CD4-positive, alpha-beta memory T cell (primary cell): ENCODE measurements at regions not wholly inside any gene's neighbourhood (a gene's known extent, or its start where the extent isn't known, plus 50 kb on each side); places are given as distances from the start of the nearest gene placed in this dataset.

Experiments
- CTCF ChIA-PET: fragments of 350-600 bp; sonication (Branson Sonifier 250); formaldehyde crosslinking; loops from one replicate; lab custom pipeline; 2021; ENCODE audit warnings: inconsistent platforms; ENCODE audit not compliant: partially characterized antibody; lab: Charles Lee
- POLR2A ChIA-PET: fragments of 350-600 bp; sonication (Branson Sonifier 250); formaldehyde crosslinking; loops from one replicate; lab custom pipeline; 2021; ENCODE audit not compliant: partially characterized antibody; lab: Charles Lee
- DNase-seq, 5 donors: peaks; one replicate each; pipeline versions ENCODE4 v3.0.0 to v3.0.0-alpha.2; 2020 to 2022; ENCODE audit warnings: mixed read lengths in 1 of 5
- H3K27ac ChIP-seq: one replicate; pipeline ENCODE4 v1.7.0; 2013; ENCODE audit warnings: low read depth, low read length
- H3K27me3 ChIP-seq: 2 replicates; pipeline ENCODE4 v1.7.0; 2013; ENCODE audit warnings: mild to moderate bottlenecking, low read length, moderate library complexity; ENCODE audit not compliant: insufficient read depth
- H3K36me3 ChIP-seq: 2 replicates; pipeline ENCODE4 v1.7.0; 2013; ENCODE audit warnings: mild to moderate bottlenecking, low read length, moderate library complexity; ENCODE audit not compliant: insufficient read depth
- H3K4me1 ChIP-seq: 2 replicates; pipeline ENCODE4 v1.7.0; 2013; ENCODE audit warnings: mild to moderate bottlenecking, low read length, moderate library complexity; ENCODE audit not compliant: insufficient read depth
- H3K4me3 ChIP-seq, 2 donors: one replicate each; pipeline ENCODE4 v1.7.0; 2013; ENCODE audit warnings: low read length in 2 of 2, mild to moderate bottlenecking in 1 of 2
- H3K9me3 ChIP-seq, 2 donors: one replicate each; pipeline ENCODE4 v1.7.0; 2013; ENCODE audit warnings: low read length in 2 of 2, control low read depth in 1 of 2; ENCODE audit not compliant: control insufficient read depth in 1 of 2
- H3K27ac Mint-ChIP-seq, 7 donors: one replicate each; pipeline ENCODE4 v1.8.0; 2020 to 2021; ENCODE audit warnings: mixed read lengths in 7 of 7, mild to moderate bottlenecking in 6 of 7, inconsistent platforms in 3 of 7, moderate library complexity in 3 of 7
- H3K27me3 Mint-ChIP-seq, 2 donors: one replicate each; pipeline ENCODE4 v1.8.0; 2020 to 2021; ENCODE audit warnings: mixed read lengths in 2 of 2
- H3K36me3 Mint-ChIP-seq, 2 donors: one replicate each; pipeline ENCODE4 v1.8.0; 2020 to 2021; ENCODE audit warnings: mixed read lengths in 2 of 2, inconsistent platforms in 1 of 2, mild to moderate bottlenecking in 1 of 2
- H3K4me1 Mint-ChIP-seq, 4 donors: one replicate each; pipeline ENCODE4 v1.8.0; 2020 to 2021; ENCODE audit warnings: mixed read lengths in 4 of 4, mild to moderate bottlenecking in 1 of 4
- H3K4me3 Mint-ChIP-seq, 8 donors: one replicate each; pipeline ENCODE4 v1.8.0; 2020 to 2021; ENCODE audit warnings: mixed read lengths in 8 of 8, mild to moderate bottlenecking in 7 of 8, moderate library complexity in 6 of 8, inconsistent platforms in 3 of 8
- H3K9me3 Mint-ChIP-seq, 8 donors: one replicate each; pipeline ENCODE4 v1.8.0; 2020 to 2021; ENCODE audit warnings: mixed read lengths in 8 of 8, mild to moderate bottlenecking in 5 of 8, inconsistent platforms in 3 of 8, moderate library complexity in 1 of 8
- intact Hi-C: fragments of 100-400 bp; cut with micrococcal nuclease; formaldehyde crosslinking; loops from one replicate; pipeline ENCODE4 v1.15.1; 2023

DNA sequence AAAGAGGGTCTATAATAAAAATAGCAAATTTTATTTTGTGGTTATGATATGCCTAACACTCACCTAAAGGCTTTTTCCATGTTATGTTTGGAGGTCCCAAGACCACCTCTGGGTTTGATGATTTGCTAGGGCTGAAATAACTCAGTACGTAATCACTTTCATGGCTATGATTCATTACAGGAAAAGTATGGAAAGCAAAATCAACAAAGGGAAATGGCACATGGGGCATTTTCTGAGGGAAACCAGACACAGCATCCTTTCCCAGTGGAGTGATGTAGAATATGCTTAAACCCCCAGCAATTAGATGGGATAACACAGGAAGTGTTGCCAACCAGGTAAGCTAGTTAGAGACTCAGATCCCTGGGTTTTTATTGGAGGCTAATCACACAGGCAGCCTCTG lies 701.6 kb upstream of the CBLB start:
- POLR2A ChIA-PET = no interaction called here
- no peak for DNase-seq
- intact Hi-C loops = no loop called here

DNA sequence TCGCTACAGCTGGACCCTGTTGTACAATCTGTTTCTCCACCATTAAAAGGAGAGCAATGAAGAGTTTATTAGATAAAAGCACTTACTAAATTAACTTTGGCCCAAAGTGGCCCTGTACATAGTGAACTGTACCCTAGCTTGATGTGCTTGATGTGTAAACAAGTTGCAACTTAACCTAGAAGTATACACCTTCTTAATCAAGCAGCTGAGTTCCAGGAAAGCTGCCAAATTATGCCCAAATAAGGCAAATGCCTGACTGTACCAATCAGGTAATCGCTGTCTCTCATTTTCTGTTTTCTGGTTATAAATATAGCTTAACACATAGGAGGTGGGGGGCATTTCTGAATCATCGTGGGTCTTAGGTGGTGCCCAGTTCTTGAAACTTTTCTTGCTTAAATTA lies 704.8 kb upstream of the CBLB start:
- no peaks in the 10 kb centered on the region for H3K4me1 Mint-ChIP-seq
- Histone ChIP-seq H3K4me3 (no peak overlapping the region), H3K27me3 (no peaks in the 10 kb centered on the region), H3K9me3 (no peaks in the 10 kb centered on the region), H3K27ac (no peak overlapping the region), H3K4me1 (no peaks in the 10 kb centered on the region), H3K36me3 (no peaks in the 10 kb centered on the region)
- no peaks in the 10 kb centered on the region for H3K9me3 Mint-ChIP-seq
- H3K4me3 Mint-ChIP-seq = no peak overlapping the region
- ChIA-PET POLR2A (no interaction called here), CTCF (interaction anchor here (1.1 kb wide), 1 partner anchor 37 kb away, joined by 3 read pairs; no protein-coding TSS in a partner anchor)
- no peak overlapping the region for H3K27ac Mint-ChIP-seq
- no peak for DNase-seq
- H3K27me3 Mint-ChIP-seq = no peaks in the 10 kb centered on the region
- intact Hi-C loops = no loop called here
- no peaks in the 10 kb centered on the region for H3K36me3 Mint-ChIP-seq

More for the DNA sequence above, 701.6 kb upstream of the CBLB start:
- Mint-ChIP-seq H3K9me3 (no peaks in the 10 kb centered on the region), H3K36me3 (no peaks in the 10 kb centered on the region), H3K27ac (no peak overlapping the region), H3K4me1 (no peaks in the 10 kb centered on the region), H3K4me3 (no peak overlapping the region), H3K27me3 (no peaks in the 10 kb centered on the region)
- Histone ChIP-seq H3K27ac (no peak overlapping the region), H3K36me3 (no peaks in the 10 kb centered on the region), H3K27me3 (no peaks in the 10 kb centered on the region), H3K4me3 (no peak overlapping the region), H3K4me1 (no peaks in the 10 kb centered on the region), H3K9me3 (no peaks in the 10 kb centered on the region)
- CTCF ChIA-PET = no interaction called here

DNA sequence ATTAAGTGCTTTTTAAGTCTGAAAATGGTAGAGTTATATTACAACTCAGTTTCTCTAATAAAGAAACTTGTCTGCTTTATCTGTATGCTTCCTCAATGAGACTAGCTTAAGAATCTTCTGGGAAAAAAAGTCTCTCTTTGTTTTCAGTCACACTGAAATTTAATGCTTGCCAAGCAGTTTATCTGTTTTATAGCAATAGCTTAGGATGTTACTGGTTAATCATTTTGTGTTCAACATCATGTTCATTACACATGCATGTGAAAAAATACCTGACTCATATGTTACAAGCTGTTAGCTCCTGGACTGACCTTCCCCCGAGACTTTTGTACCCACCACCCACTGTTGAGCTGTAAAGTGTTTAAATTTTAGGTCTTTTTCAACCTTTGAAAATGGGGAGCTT lies 706.2 kb upstream of the CBLB start:
- Mint-ChIP-seq H3K9me3 (no peaks in the 10 kb centered on the region), H3K27me3 (no peaks in the 10 kb centered on the region), H3K4me3 (no peak overlapping the region), H3K27ac (no peak overlapping the region), H3K36me3 (no peaks in the 10 kb centered on the region), H3K4me1 (no peaks in the 10 kb centered on the region)
- no peak overlapping the region for H3K4me3 ChIP-seq
- ChIA-PET POLR2A (no interaction called here), CTCF (no interaction called here)
- no peaks in the 10 kb centered on the region for H3K36me3 ChIP-seq
- DNase-seq = no peak
- no peaks in the 10 kb centered on the region for H3K9me3 ChIP-seq
- H3K27me3 ChIP-seq = no peaks in the 10 kb centered on the region
- H3K27ac ChIP-seq = no peak overlapping the region
- no peaks in the 10 kb centered on the region for H3K4me1 ChIP-seq
- intact Hi-C loops = no loop called here

DNA sequence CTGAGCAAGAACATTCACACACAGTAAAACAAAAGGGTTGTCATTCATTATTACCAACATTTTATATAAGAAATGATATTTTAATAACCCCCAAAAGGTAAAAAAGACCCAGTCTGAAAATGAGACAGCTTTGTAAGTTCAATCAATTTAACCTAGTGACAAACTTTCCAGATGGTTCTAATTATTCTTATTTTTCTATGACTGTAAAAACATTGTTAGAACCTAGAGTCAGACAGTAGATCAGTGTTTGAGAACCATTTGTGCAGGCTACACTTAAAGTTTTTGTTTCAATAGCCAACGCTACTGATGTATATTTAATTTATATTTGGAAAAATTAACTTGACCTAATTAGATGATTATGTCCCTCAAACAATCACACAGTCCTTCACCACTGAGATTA lies 708.4 kb upstream of the CBLB start:
- no peak overlapping the region for H3K4me3 ChIP-seq
- POLR2A ChIA-PET = no interaction called here
- no peaks in the 10 kb centered on the region for H3K27me3 ChIP-seq
- no peak overlapping the region for H3K4me3 Mint-ChIP-seq
- intact Hi-C loops = no loop called here
- no peak overlapping the region for H3K27ac Mint-ChIP-seq
- DNase-seq = no peak
- CTCF ChIA-PET = no interaction called here
- no peaks in the 10 kb centered on the region for H3K36me3 Mint-ChIP-seq
- no peaks in the 10 kb centered on the region for H3K4me1 ChIP-seq
- no peaks in the 10 kb centered on the region for H3K9me3 ChIP-seq
- H3K36me3 ChIP-seq = no peaks in the 10 kb centered on the region
- H3K9me3 Mint-ChIP-seq = no peaks in the 10 kb centered on the region
- no peak overlapping the region for H3K27ac ChIP-seq
- no peaks in the 10 kb centered on the region for H3K4me1 Mint-ChIP-seq
- H3K27me3 Mint-ChIP-seq = no peaks in the 10 kb centered on the region

DNA sequence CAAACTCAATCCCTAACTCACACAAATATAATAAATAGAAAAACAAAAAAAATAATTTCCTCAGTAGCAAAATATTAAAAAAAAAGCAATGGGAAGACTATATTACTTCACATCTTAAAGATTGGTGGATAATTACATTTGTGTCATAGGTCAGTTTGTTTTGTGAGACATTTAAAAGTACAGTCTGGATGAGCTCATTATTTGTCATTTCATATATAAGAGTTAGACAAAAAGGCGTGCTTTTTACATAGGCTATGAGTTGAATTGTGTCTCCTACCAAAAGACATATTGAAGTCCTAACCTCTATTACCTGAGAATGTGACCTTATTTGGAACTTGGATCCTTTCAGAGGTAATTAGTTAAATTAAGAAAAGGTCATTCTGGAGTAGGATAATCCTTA lies 710.1 kb upstream of the CBLB start:
- Histone ChIP-seq H3K27me3 (no peaks in the 10 kb centered on the region), H3K4me1 (no peaks in the 10 kb centered on the region), H3K9me3 (no peaks in the 10 kb centered on the region), H3K27ac (no peak overlapping the region), H3K4me3 (no peak overlapping the region), H3K36me3 (no peaks in the 10 kb centered on the region)
- peak overlapping the region in 1 of 8 donors; percentile 28 for H3K4me3 Mint-ChIP-seq
- intact Hi-C loops = no loop called here
- POLR2A ChIA-PET = no interaction called here
- no peaks in the 10 kb centered on the region for H3K4me1 Mint-ChIP-seq
- H3K36me3 Mint-ChIP-seq = no peaks in the 10 kb centered on the region
- no peaks in the 10 kb centered on the region for H3K27me3 Mint-ChIP-seq
- CTCF ChIA-PET = no interaction called here
- no peak for DNase-seq
- H3K9me3 Mint-ChIP-seq = no peaks in the 10 kb centered on the region
- no peak overlapping the region for H3K27ac Mint-ChIP-seq

DNA sequence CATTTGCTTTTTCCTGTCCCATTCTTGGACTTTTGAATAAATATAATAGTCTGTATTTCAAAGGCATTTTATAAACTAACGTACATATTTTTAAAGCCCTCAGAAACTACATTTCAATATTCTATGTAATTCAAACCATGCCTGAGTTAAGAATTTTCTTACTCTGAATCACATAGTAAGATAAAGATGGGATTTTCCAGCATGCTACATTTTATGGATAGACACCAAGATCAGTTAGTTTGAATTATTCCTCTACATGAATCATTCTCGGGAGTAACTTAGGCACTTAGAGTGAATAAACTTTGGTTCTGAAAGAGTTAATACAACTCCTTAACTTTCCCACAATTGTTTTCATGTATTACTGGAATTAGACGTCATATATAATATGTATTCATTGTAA lies 713.3 kb upstream of the CBLB start:
- CTCF ChIA-PET = no interaction called here

DNA sequence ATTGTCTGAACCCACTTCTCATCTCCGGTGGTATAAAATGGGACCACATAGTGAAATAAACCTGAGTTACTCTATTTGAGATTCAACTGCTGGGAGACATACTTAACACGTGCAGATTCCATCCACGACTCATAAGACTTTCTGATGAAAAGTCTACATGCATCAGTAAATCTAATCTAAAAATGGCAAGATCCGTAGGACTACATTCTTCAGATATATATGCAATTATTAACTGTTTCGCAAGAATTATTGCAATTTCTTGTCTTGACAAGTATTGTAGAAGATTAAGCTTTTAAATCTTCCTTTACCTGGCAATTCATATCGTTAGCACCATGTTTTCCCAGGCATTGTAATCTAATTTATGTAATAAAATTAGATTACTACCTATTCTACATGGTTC lies 718.7 kb upstream of the CBLB start:
- DNase-seq = no peak
- Mint-ChIP-seq H3K27ac (no peak overlapping the region), H3K9me3 (no peaks in the 10 kb centered on the region), H3K36me3 (no peaks in the 10 kb centered on the region), H3K4me1 (peaks cover 0 to 5% (median 2%) of the 10 kb centered on the region in 4 donors), H3K4me3 (no peak overlapping the region), H3K27me3 (no peaks in the 10 kb centered on the region)
- H3K36me3 ChIP-seq = no peaks in the 10 kb centered on the region
- POLR2A ChIA-PET = no interaction called here
- intact Hi-C loops = no loop called here
- CTCF ChIA-PET = no interaction called here
- H3K27ac ChIP-seq = no peak overlapping the region
- H3K9me3 ChIP-seq = no peaks in the 10 kb centered on the region
- H3K4me3 ChIP-seq = no peak overlapping the region
- no peaks in the 10 kb centered on the region for H3K4me1 ChIP-seq
- no peaks in the 10 kb centered on the region for H3K27me3 ChIP-seq

More for the DNA sequence above, 713.3 kb upstream of the CBLB start:
- no peaks in the 10 kb centered on the region for H3K4me1 ChIP-seq
- intact Hi-C loops = no loop called here
- Mint-ChIP-seq H3K36me3 (no peaks in the 10 kb centered on the region), H3K9me3 (no peaks in the 10 kb centered on the region), H3K27ac (no peak overlapping the region), H3K27me3 (no peaks in the 10 kb centered on the region), H3K4me3 (no peak overlapping the region), H3K4me1 (no peaks in the 10 kb centered on the region)
- H3K4me3 ChIP-seq = no peak overlapping the region
- no peaks in the 10 kb centered on the region for H3K27me3 ChIP-seq
- no peak overlapping the region for H3K27ac ChIP-seq
- H3K36me3 ChIP-seq = no peaks in the 10 kb centered on the region
- no peak for DNase-seq
- POLR2A ChIA-PET = no interaction called here
- H3K9me3 ChIP-seq = no peaks in the 10 kb centered on the region

DNA sequence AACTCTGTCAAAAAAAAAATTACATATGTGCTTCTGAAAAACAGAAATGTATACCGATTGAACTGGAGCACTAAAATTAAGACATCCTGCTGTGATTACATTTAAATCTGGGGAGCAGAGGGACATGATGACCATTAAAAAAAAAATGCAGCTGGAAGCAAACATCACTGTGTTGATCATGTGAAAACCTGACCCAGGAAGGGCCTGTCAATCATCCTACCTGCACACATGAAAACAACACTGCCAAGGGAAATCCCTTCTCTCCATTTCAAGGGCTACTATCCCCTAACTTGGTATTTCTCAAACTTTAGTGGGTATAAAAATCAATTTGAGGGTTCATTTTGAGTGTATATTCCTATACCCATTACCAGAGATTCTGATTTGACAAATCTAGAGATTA lies 719.9 kb upstream of the CBLB start:
- H3K4me1 Mint-ChIP-seq = peaks cover 0 to 5% (median 2%) of the 10 kb centered on the region in 4 donors
- intact Hi-C loops = no loop called here
- no peaks in the 10 kb centered on the region for H3K27me3 ChIP-seq

More for the DNA sequence above, 719.9 kb upstream of the CBLB start:
- no peak for DNase-seq
- no peak overlapping the region for H3K27ac Mint-ChIP-seq
- Histone ChIP-seq H3K4me1 (no peaks in the 10 kb centered on the region), H3K36me3 (no peaks in the 10 kb centered on the region), H3K27ac (no peak overlapping the region), H3K4me3 (no peak overlapping the region), H3K9me3 (no peaks in the 10 kb centered on the region)
- CTCF ChIA-PET = no interaction called here
- H3K27me3 Mint-ChIP-seq = no peaks in the 10 kb centered on the region
- no peaks in the 10 kb centered on the region for H3K9me3 Mint-ChIP-seq
- no peak overlapping the region for H3K4me3 Mint-ChIP-seq
- POLR2A ChIA-PET = no interaction called here
- no peaks in the 10 kb centered on the region for H3K36me3 Mint-ChIP-seq
